Fibroblast of the conjunctiva (primary cell): ENCODE measurements at regions not wholly inside any gene's neighbourhood (a gene's known extent, or its start where the extent isn't known, plus 50 kb on each side); places are given as distances from the start of the nearest gene placed in this dataset.
"Not testable (repeated sequence)": the region's sequence is repeated elsewhere in the genome, so short reads cannot be mapped to it uniquely, and the experiment has no call there.

Experiments
- DNase-seq: peaks from one replicate; pipeline ENCODE4 v3.0.0-alpha.2; 2010; ENCODE audit warnings: low read depth

DNA sequence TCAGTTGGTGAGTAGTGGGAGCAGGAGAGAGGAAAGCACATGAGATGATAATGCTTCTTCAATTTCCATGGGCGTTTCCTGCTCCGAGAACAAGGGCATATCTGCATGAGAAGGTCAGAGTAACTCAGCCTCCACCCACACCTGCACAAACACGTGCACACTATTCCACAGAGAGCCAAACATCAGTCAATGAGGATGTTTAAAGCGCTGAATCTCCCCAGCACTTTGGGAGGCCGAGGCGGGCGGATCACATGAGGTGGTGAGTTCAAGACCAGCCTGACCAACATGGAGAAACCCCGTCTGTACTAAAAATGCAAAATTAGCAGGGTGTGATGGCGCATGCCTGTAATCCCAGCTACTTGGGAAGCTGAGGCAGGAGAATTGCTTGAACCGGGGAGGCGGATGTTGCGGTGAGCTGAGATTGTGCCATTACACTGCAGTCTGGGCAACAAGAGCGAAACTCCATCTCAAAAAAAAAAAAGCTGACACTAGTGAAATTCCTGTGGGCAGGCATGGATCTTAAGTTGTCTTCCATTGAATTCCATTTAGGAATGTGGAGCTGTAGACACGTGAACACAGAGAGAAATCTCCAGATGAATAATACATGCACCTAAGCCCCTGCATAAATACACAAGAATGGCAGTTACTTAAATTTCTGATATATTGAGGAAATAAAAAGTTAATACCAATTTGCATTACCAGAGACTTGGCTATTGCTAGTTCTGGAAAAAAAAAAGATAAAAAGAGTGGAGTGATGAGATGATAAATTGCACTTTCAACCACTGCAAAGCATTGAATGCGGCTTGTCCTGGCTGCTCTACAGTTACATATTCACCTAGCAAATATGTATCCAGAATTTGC, 1097.4 kb upstream of the TMEM132C start:
- no peak for DNase-seq

DNA sequence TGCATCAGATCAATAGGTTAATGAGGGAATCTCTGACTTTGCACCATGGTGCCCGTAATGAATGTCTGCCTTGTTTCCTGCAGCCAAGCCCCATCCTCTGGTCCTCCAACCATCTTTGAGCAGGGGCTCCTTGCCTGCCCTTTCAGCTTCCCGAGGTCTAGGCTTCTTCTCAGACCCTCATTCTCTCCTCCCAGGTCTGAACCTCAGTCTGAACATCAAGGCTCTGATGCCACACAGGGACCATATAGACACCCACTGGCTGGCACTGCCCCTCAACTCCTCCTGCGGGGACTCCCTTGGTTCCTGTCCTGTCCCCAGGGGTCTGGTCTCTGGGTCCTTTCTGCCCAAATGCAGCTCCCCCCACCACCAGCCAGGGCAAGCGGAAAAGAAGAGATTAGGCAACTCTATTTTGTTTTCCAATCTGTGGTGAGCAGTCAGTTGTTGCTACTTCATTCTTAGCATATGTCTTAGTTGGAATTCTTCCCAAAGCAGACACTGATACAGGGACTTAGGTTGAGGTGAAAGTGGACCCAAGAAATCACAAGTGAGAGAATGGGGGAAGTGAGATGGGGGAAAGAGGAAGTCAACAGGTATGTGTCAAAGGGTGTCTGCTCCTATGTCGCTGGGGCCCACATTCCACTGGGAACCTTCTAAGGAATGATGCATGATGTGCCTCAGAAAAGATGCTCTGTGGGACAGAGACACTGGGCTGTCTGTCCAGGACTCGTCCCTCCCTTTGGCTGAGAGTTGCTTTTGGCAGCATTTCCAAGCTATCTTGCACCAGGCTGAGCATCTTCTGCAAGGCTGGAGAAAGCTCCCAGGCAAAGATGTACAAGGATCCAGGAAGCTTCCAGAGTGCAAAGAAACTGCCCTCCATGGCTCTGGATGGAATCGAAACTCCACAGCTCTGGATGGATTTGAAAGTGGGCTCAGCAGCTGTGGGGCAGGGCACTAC, 1096.5 kb upstream of the TMEM132C start:
- peak; percentile 29 for DNase-seq

DNA sequence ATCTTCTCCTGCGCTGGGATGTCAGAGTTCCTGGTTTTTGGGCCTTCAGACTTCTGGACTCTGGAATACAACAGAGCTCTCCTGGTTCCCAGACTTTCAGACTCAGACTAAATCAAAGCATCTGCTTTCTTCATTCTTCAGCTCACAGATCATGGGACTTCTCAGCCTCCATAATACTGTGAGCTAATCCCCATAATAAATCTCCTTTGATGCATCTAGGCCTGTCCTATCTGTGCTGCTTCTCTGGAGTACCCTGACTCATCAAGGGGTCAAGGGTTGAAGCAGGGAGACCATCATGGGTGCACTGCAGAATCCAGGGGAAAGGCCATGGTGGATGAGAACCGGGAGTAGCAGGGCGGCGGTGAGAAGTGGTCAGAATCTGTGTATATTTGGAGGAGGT, 1094.1 kb upstream of the TMEM132C start:
- no peak for DNase-seq

DNA sequence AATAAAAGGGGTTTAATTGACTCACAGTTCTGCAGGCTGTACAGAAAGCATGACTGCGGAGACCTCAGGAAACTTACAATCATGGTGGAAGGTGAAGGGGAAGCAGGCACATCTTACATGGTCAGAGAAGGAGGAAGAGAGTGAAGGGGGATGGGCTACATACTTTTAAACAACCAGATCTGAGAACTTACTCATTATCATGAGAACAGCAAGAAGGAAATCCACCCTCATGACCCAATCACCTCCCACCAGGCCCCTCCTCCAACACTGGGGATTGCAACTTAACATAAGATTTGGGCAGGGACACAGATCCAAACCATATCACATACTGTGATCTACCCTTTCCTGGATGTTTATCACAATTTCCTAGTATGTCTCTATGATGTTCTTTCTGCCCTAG, 1093.0 kb upstream of the TMEM132C start:
- DNase-seq, result not testable (repeated sequence)

- DNase-seq, result no peak
Observed at GRCh38 chr12:127174881-127175280, 1092.1 kb upstream of the TMEM132C start.

DNA sequence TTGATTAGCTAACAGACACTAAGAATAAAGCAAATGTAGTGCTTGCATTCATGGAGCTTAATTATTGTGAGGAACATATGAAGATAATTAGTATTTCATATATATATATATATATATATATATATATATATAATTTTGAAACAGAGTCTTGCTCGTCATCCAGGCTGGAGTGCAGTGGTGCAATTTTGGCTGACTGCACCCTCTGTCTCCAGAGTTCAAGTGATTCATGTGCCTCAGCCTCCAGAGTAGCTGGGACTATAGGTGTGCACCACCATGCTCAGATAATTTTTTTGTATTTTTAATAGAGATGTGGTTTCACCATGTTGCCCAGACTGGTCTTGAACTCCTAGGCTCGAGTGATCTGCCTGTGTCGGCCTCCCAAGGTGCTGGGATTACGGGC, 1091.6 kb upstream of the TMEM132C start:
- no peak for DNase-seq

- no peak for DNase-seq
Observed at GRCh38 chr12:127176804-127177203, 1090.2 kb upstream of the TMEM132C start.

GRCh38 chr12:127178052-127178451, 1088.9 kb upstream of the TMEM132C start:
- DNase-seq, result no peak

- DNase-seq, result no peak
Observed at GRCh38 chr12:127178463-127178862, 1088.5 kb upstream of the TMEM132C start.

DNA sequence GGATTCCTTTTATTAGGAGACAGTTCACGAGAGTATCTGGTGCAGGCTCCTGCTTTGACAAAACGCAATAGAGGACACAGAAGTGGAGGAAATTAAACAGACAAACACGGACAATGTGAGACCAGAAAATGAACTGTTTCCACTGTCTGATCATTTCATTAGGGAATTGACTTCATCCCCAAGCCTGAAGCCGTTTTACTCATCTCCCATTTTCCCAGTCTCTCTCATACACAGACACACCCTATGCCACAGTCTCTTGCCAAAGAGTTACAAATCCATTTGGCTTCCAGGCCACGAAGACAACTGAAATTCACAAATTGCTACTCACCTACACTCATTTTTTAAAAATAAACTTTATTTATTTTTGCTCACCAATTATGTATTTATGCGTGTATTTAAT, 1087.8 kb upstream of the TMEM132C start:
- DNase-seq, result peak; percentile 13

GRCh38 chr12:127182018-127182417, 1085.0 kb upstream of the TMEM132C start:
- no peak for DNase-seq

GRCh38 chr12:127189992-127190391, 1077.0 kb upstream of the TMEM132C start:
- no peak for DNase-seq

DNA sequence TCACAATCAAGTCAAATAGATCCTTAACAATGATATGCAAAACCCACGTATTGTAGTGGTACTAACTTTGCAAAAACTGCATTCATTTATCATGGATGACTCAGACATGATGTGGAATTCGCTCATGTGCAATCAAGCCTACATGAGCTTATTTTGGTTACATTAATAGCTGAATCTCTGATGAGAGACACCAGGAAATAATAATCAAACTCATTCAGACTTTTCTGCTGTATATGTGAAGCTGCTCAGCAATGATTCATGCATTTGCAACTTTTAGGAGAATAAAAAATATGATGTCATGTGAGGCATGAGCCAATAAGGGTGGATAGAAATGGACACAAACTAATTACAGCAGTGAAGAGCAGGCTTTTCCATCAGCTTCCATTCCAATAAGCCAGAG, 1075.8 kb upstream of the TMEM132C start:
- peak; percentile 13 for DNase-seq

DNA sequence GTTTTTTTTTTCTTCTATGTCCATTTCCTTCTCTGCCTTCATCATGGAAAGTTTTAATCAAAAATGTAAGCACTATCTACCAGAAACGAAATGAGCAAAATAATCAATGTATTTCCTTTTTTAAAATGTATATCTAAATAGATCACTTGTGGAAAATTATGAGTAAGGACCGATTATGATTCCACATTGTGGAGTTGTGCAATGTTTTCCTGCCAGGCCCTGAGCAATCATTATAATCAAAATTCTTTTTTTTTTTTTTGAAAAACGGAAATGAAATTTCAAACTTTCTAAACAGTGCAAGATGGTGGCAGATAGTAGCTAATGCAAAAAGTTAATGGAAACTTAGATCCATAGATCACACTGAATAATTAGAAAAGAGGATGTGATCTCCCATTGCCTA, 1074.6 kb upstream of the TMEM132C start:
- no peak for DNase-seq

- no peak for DNase-seq
Observed at GRCh38 chr12:127193341-127193740, 1073.6 kb upstream of the TMEM132C start.

- DNase-seq, result no peak
Observed at GRCh38 chr12:127194176-127194575, 1072.8 kb upstream of the TMEM132C start.

DNA sequence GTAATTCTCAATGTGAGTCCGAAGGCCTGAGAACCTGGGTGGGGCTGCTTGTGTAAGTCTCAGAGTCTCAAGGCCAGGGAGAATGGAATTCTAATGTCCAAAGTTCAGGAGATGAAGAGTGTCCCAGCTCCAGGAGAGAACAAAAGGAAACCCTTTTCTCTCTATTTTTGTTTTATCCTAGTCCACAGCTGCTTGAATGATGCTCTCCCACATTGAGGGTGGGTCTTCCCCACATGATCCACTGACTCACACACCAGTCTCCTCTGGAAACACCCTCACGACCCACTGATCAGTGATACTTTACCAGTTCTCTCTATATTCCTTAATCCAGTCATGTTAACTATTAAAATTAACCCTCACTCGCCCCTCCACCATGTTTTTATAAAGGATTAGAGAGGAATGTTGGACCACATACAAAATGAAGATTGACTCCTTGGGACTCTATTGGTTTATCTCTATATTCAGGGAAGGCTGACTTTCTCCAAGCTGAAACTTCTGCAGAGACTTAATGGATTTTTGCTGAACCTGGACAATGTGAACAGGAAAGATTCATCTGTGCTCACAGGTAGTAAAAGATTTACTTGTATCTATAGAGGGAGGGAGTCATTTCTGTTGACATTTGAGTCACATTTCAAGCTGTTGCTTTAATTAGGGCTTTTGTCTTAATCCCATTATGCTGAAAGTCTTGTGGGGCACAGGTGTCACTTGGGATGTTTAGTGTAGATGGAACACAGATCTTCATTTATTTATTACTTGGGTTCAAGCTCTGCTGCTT, 1061.0 kb upstream of the TMEM132C start:
- no peak for DNase-seq

DNA sequence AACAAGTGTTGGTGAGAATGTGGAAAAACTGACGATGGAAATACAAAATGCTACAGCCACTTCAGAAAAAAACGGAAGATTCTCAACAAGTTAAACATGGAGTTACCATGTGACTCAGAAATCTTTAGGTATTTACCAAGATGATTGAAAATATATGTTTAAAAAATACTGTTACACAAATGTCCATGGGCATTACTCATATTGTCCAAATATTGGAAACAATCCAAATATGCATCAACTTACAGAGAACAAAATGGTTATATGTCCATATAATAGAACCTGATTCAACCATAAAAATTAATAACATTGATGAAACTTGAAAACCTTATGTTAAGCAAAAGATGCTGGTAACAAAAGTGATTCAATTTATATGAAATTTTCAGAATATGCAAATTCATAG, 1057.7 kb upstream of the TMEM132C start:
- DNase-seq, result no peak

- no peak for DNase-seq
Observed at GRCh38 chr12:127214186-127214585, 1052.8 kb upstream of the TMEM132C start.

- no peak for DNase-seq
Observed at GRCh38 chr12:127223011-127223410, 1044.0 kb upstream of the TMEM132C start.

GRCh38 chr12:127223731-127224130, 1043.2 kb upstream of the TMEM132C start:
- DNase-seq, result no peak

DNA sequence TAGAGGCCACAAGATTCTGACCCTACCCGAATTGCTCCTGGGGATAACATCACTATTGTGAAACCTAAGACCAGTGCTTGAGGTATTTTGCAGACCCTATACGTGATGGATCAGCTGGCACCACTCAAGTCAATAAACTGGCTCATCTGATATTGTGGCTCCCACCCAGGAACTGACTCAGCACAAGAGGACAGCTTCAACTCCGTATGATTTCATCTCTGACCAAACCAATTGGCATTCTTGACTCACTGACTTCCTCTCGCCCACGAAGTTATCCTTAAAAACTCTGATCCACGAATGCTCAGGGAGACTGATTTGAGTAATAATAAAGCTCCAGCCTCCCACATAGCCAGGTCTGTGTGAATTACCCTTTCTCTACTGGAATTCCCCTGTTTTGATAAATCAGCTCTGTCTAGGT, 1036.1 kb upstream of the TMEM132C start:
- peak; percentile 86 for DNase-seq
